Keratinocyte (primary cell): ENCODE measurements at regions not wholly inside any gene's neighbourhood (a gene's known extent, or its start where the extent isn't known, plus 50 kb on each side); places are given as distances from the start of the nearest gene placed in this dataset.

Source experiments
- EZH2 ChIP-seq: IDR thresholded peaks from one replicate; pipeline ENCODE4 v1.6.1; 2012; ENCODE audit warnings: inconsistent platforms, mild to moderate bottlenecking, low read length, moderate library complexity
- TF ChIP-seq, protein P1 (sequence below), 3 experiments: IDR thresholded peaks in 1 of 3; conservative IDR thresholded peaks in 1 of 3; optimal IDR thresholded peaks in 1 of 3; 2 replicates in 2 of 3; 3 replicates in 1 of 3; pipeline versions ENCODE3 to v1.5.1; 2011; ENCODE audit warnings: low read length in 3 of 3, mild to moderate bottlenecking in 3 of 3, moderate library complexity in 2 of 3, control low read depth in 1 of 3, inconsistent platforms in 1 of 3; ENCODE audit not compliant: insufficient read depth in 2 of 3; ENCODE audit errors: extremely low read depth in 1 of 3

GRCh38 chr6:140833408-140833807 lies 1299.3 kb upstream of the GJE1 start:
- TF ChIP-seq, protein P1, sequence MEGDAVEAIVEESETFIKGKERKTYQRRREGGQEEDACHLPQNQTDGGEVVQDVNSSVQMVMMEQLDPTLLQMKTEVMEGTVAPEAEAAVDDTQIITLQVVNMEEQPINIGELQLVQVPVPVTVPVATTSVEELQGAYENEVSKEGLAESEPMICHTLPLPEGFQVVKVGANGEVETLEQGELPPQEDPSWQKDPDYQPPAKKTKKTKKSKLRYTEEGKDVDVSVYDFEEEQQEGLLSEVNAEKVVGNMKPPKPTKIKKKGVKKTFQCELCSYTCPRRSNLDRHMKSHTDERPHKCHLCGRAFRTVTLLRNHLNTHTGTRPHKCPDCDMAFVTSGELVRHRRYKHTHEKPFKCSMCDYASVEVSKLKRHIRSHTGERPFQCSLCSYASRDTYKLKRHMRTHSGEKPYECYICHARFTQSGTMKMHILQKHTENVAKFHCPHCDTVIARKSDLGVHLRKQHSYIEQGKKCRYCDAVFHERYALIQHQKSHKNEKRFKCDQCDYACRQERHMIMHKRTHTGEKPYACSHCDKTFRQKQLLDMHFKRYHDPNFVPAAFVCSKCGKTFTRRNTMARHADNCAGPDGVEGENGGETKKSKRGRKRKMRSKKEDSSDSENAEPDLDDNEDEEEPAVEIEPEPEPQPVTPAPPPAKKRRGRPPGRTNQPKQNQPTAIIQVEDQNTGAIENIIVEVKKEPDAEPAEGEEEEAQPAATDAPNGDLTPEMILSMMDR (optimal IDR thresholded peaks at IDR 0.05 in 1 of 3, IDR thresholded peaks at IDR 0.05 in 1 of 3, conservative IDR thresholded peaks at IDR 0.05 in 1 of 3; ENCODE audit: extremely low read depth in 1 of 3, insufficient read depth in 2 of 3, low read length in 3 of 3) = no peak
- no peak for TF ChIP-seq EZH2
